ENCODE measurements at regions not wholly inside any gene's neighbourhood (a gene's known extent, or its start where the extent isn't known, plus 50 kb on each side); places are given as distances from the start of the nearest gene placed in this dataset.

- no peak overlapping the region for H3K4me3 ChIP-seq (ENCODE audit: low read depth, poor library complexity, severe bottlenecking)
- TF ChIP-seq CTCF (IDR thresholded peaks at IDR 0.05), result no peak
- no peak for TF ChIP-seq POLR2A (IDR thresholded peaks at IDR 0.05)
- 84 to 85% methylated on average over 3 of the region's 3 CpGs for WGBS, 2 donors
- DNase-seq (ENCODE audit: low spot score in 2 of 2), result no peak
- intact Hi-C loops (cut with DNase I; ENCODE audit: low total_unique reads), result no loop called here
Observed at GRCh38 chr12:11549119-11549518, 100.4 kb upstream of the ETV6 start.

- intact Hi-C loops (cut with DNase I; ENCODE audit: low total_unique reads), result no loop called here
- 14 to 18% methylated on average over 9 of the region's 9 CpGs for WGBS, 2 donors
- no peak overlapping the region for H3K4me3 ChIP-seq (ENCODE audit: low read depth, poor library complexity, severe bottlenecking)
- TF ChIP-seq POLR2A (IDR thresholded peaks at IDR 0.05) (no peak), CTCF (IDR thresholded peaks at IDR 0.05) (no peak)
- DNase-seq (ENCODE audit: low spot score in 2 of 2), result peak in 1 of 2 donors; percentile 45
Observed at GRCh38 chr12:11553871-11554533, 95.5 kb upstream of the ETV6 start.

- DNase-seq (ENCODE audit: low spot score in 2 of 2), result no peak
- TF ChIP-seq POLR2A (IDR thresholded peaks at IDR 0.05) (no peak), CTCF (IDR thresholded peaks at IDR 0.05) (no peak)
- no peak overlapping the region for H3K4me3 ChIP-seq (ENCODE audit: low read depth, poor library complexity, severe bottlenecking)
- intact Hi-C loops (cut with DNase I; ENCODE audit: low total_unique reads), result no loop called here
- WGBS, 2 donors, result 89% methylated on average over 7 of the region's 7 CpGs
Observed at GRCh38 chr12:11555195-11555594, 94.3 kb upstream of the ETV6 start.

- TF ChIP-seq POLR2A (IDR thresholded peaks at IDR 0.05) (no peak), CTCF (IDR thresholded peaks at IDR 0.05) (no peak)
- DNase-seq (ENCODE audit: low spot score in 2 of 2), result no peak
- intact Hi-C loops (cut with DNase I; ENCODE audit: low total_unique reads), result no loop called here
- WGBS, 2 donors, result 39 to 41% methylated on average over 11 of the region's 11 CpGs
- H3K4me3 ChIP-seq (ENCODE audit: low read depth, poor library complexity, severe bottlenecking), result no peak overlapping the region
Observed at GRCh38 chr12:11555743-11556625, 93.5 kb upstream of the ETV6 start.

DNA sequence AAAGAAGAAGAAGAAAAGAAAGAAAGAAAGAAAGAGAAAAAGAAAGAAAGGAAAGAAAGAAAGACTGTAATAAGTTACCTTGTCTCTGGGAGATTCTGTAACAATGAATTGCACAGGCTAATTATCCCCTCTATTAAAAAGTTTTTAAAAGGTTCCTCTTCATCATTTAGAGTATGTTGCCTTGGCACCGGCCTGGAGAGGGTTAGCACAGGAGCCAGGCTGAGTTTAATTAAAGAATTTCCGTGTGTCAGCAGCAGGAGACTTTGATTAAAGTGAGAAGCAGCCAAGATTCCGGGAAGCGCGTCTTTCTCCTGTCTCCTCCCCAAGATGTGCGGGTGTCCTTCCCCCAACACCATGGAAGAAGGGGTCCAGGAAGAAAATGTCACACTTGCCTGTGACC is 92.8 kb upstream of the ETV6 start:
- no peak overlapping the region for H3K4me3 ChIP-seq (ENCODE audit: low read depth, poor library complexity, severe bottlenecking)
- no peak for DNase-seq (ENCODE audit: low spot score in 2 of 2)
- WGBS, 2 donors, result 21 to 30% methylated on average over 6 of the region's 6 CpGs
- TF ChIP-seq POLR2A (IDR thresholded peaks at IDR 0.05), result no peak
- no peak for TF ChIP-seq CTCF (IDR thresholded peaks at IDR 0.05)
- intact Hi-C loops (cut with DNase I; ENCODE audit: low total_unique reads), result no loop called here

Measured in lower leg skin (tissue), 4 donors.